ENCODE measurements at regions not wholly inside any gene's neighbourhood (a gene's known extent, or its start where the extent isn't known, plus 50 kb on each side); places are given as distances from the start of the nearest gene placed in this dataset.
"Not testable (repeated sequence)": the region's sequence is repeated elsewhere in the genome, so short reads cannot be mapped to it uniquely, and the experiment has no call there.

GRCh38 chr1:189212606-189213005 is 1265.1 kb downstream of the BRINP3 start:
- FAIRE-seq (no peak), DNase-seq (ENCODE audit: insufficient read length) (no peak)
- no peak for TF ChIP-seq POLR2AphosphoS5 (IDR thresholded peaks at IDR 0.05; ENCODE audit: low read depth, low read length)
- TF ChIP-seq TAF1 (IDR thresholded peaks at IDR 0.05; ENCODE audit: borderline replicate concordance, low read depth, low read length): no peak
- no peak for TF ChIP-seq POLR2A (IDR thresholded peaks at IDR 0.05; ENCODE audit: low read depth, low read length)

DNA sequence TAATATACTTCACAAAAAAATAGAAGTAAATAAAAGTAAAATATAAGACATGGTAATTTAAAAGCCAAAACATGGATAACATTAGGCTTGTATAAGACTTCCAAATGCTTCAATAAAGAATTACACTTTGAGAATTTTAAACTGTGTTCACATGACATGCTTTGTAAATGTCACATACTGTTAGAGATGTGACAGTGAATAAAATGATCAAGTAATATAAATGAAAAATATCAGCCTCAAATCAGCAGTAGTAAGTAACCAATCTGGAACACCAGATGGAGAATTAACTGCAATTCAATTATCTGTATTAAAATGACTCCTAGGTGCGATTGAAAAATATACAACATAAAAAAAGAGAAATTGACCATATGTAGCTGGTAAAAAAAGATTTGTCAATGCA is 1260.8 kb downstream of the BRINP3 start:
- DNase-seq (ENCODE audit: insufficient read length) (no peak), FAIRE-seq (no peak)
- TF ChIP-seq POLR2AphosphoS5 (IDR thresholded peaks at IDR 0.05; ENCODE audit: low read depth, low read length) (no peak), TAF1 (IDR thresholded peaks at IDR 0.05; ENCODE audit: borderline replicate concordance, low read depth, low read length) (no peak), POLR2A (IDR thresholded peaks at IDR 0.05; ENCODE audit: low read depth, low read length) (no peak)

GRCh38 chr1:189217646-189218045 is 1260.0 kb downstream of the BRINP3 start:
- no peak for FAIRE-seq
- DNase-seq (ENCODE audit: insufficient read length): no peak

GRCh38 chr1:189220750-189221149 is 1256.9 kb downstream of the BRINP3 start:
- no peak for DNase-seq (ENCODE audit: insufficient read length)
- FAIRE-seq: no peak
- no peak for TF ChIP-seq POLR2A (IDR thresholded peaks at IDR 0.05; ENCODE audit: low read depth, low read length)
- no peak for TF ChIP-seq TAF1 (IDR thresholded peaks at IDR 0.05; ENCODE audit: borderline replicate concordance, low read depth, low read length)
- no peak for TF ChIP-seq POLR2AphosphoS5 (IDR thresholded peaks at IDR 0.05; ENCODE audit: low read depth, low read length)

More at GRCh38 chr1:189217646-189218045, 1260.0 kb downstream of the BRINP3 start:
- TF ChIP-seq TAF1 (IDR thresholded peaks at IDR 0.05; ENCODE audit: borderline replicate concordance, low read depth, low read length) (no peak), POLR2A (IDR thresholded peaks at IDR 0.05; ENCODE audit: low read depth, low read length) (no peak)

DNA sequence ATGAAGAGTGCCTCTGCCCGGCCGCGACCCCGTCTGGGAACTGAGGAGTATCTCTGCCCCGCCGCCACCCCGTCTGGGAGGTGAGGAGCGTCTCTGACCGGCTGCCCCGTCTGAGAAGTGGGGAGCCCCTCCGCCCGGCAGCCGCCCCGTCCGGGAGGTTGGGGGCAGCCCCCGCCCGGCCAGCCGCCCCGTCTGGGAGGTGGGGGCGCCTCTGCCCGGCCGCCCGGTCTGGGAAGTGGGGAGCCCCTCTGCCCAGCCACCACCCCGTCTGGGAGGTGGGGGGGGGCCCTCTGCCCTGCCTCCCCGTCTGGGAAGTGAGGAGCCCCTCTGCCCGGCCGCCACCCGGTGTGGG is 1251.9 kb downstream of the BRINP3 start:
- not testable (repeated sequence) for DNase-seq (ENCODE audit: insufficient read length); FAIRE-seq

GRCh38 chr1:189226779-189227178 is 1250.9 kb downstream of the BRINP3 start:
- no peak for FAIRE-seq
- TF ChIP-seq POLR2AphosphoS5 (IDR thresholded peaks at IDR 0.05; ENCODE audit: low read depth, low read length) (no peak), POLR2A (IDR thresholded peaks at IDR 0.05; ENCODE audit: low read depth, low read length) (no peak), TAF1 (IDR thresholded peaks at IDR 0.05; ENCODE audit: borderline replicate concordance, low read depth, low read length) (no peak)
- no peak for DNase-seq (ENCODE audit: insufficient read length)

- no peak for FAIRE-seq
- TF ChIP-seq POLR2AphosphoS5 (IDR thresholded peaks at IDR 0.05; ENCODE audit: low read depth, low read length) (no peak), TAF1 (IDR thresholded peaks at IDR 0.05; ENCODE audit: borderline replicate concordance, low read depth, low read length) (no peak), POLR2A (IDR thresholded peaks at IDR 0.05; ENCODE audit: low read depth, low read length) (no peak)
- no peak for DNase-seq (ENCODE audit: insufficient read length)
Measured at GRCh38 chr1:189237008-189237407, 1240.7 kb downstream of the BRINP3 start.

GRCh38 chr1:189253601-189254350 is 1223.9 kb downstream of the BRINP3 start:
- FAIRE-seq (no peak), DNase-seq (ENCODE audit: insufficient read length) (no peak)
- no peak for TF ChIP-seq POLR2A (IDR thresholded peaks at IDR 0.05; ENCODE audit: low read depth, low read length)
- no peak for TF ChIP-seq POLR2AphosphoS5 (IDR thresholded peaks at IDR 0.05; ENCODE audit: low read depth, low read length)
- TF ChIP-seq TAF1 (IDR thresholded peaks at IDR 0.05; ENCODE audit: borderline replicate concordance, low read depth, low read length): no peak

DNA sequence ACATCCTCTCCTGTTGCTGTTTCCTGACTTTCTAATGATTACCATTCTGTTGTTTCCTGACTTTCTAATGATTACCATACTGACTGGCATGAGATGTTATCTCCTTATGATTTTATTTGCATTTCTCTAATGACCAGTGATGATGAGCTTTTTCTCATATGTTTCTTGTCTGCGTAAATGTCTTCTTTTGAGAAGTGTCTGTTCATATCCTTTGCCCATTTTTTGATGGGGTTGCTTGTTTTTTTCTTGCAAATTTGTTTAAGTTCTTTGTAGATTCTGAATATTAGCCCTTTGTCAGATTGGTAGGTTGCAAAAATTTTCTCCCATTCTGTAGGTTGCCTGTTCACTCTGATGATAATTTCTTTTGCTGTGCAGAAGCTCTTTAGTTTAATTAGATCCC is 1216.5 kb downstream of the BRINP3 start:
- FAIRE-seq; DNase-seq (ENCODE audit: insufficient read length): not testable (repeated sequence)

- FAIRE-seq: no peak
- no peak for DNase-seq (ENCODE audit: insufficient read length)
Measured at GRCh38 chr1:189269011-189269410, 1208.7 kb downstream of the BRINP3 start.

DNA sequence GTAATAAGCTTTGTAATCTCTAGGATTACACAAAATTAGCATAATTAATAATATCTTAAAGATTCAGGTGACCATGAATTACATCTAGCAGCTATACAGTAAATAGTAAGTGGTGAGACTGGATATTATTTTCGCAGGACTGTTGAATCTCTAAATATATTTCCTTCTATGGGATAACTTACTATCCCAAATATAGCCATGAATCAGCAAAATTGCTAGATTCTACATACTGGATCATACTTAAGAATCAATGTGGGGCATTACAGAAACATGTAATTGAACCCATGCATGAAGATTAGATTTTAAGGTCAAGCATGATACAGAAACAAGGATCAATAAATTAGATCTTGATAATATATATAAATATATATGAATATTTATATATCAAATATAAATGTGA is 1203.4 kb downstream of the BRINP3 start:
- FAIRE-seq (no peak), DNase-seq (ENCODE audit: insufficient read length) (no peak)
- no peak for TF ChIP-seq POLR2A (IDR thresholded peaks at IDR 0.05; ENCODE audit: low read depth, low read length)
- no peak for TF ChIP-seq POLR2AphosphoS5 (IDR thresholded peaks at IDR 0.05; ENCODE audit: low read depth, low read length)
- TF ChIP-seq TAF1 (IDR thresholded peaks at IDR 0.05; ENCODE audit: borderline replicate concordance, low read depth, low read length): no peak

More at GRCh38 chr1:189269011-189269410, 1208.7 kb downstream of the BRINP3 start:
- TF ChIP-seq POLR2AphosphoS5 (IDR thresholded peaks at IDR 0.05; ENCODE audit: low read depth, low read length) (no peak), TAF1 (IDR thresholded peaks at IDR 0.05; ENCODE audit: borderline replicate concordance, low read depth, low read length) (no peak), POLR2A (IDR thresholded peaks at IDR 0.05; ENCODE audit: low read depth, low read length) (no peak)

DNA sequence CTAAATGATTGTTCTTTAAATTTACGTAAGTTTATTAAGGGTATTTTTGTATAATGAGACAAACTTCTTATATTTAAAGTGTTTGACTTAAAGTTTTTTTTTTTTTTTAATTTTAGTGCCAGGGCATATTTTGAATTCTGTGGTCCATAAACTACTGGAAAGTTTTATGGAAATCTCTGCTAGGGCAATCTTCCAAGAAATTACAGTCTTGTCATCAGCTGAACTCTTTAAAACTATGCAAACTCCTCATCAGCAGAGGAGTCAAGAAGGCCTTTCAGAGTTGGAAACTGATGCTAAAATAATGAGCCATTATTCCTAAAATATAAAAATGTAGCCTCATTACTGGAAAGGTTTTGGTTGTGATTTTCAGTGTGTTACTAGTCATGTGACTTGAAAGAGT is 1201.9 kb downstream of the BRINP3 start:
- FAIRE-seq: no peak
- no peak for TF ChIP-seq TAF1 (IDR thresholded peaks at IDR 0.05; ENCODE audit: borderline replicate concordance, low read depth, low read length)
- TF ChIP-seq POLR2A (IDR thresholded peaks at IDR 0.05; ENCODE audit: low read depth, low read length): no peak
- TF ChIP-seq POLR2AphosphoS5 (IDR thresholded peaks at IDR 0.05; ENCODE audit: low read depth, low read length): no peak
- DNase-seq (ENCODE audit: insufficient read length): no peak

- TF ChIP-seq POLR2AphosphoS5 (IDR thresholded peaks at IDR 0.05; ENCODE audit: low read depth, low read length) (no peak), TAF1 (IDR thresholded peaks at IDR 0.05; ENCODE audit: borderline replicate concordance, low read depth, low read length) (no peak), POLR2A (IDR thresholded peaks at IDR 0.05; ENCODE audit: low read depth, low read length) (no peak)
- no peak for FAIRE-seq
Measured at GRCh38 chr1:189289346-189289745, 1188.3 kb downstream of the BRINP3 start.

More at GRCh38 chr1:189289346-189289745, 1188.3 kb downstream of the BRINP3 start:
- DNase-seq (ENCODE audit: insufficient read length): no peak

All from GM12892 (cell line).